GM04504 (cell line): ENCODE measurements at regions not wholly inside any gene's neighbourhood (a gene's known extent, or its start where the extent isn't known, plus 50 kb on each side); places are given as distances from the start of the nearest gene placed in this dataset.
A peak's percentile ranks its signal among the peaks of the same experiment; 100 is the strongest.

Experiments used
- DNase-seq: peaks from one replicate; pipeline ENCODE4 v3.0.0-alpha.2; 2012; ENCODE audit warnings: low read depth

- DNase-seq, result peak; percentile 35
These were observed 132.3 kb upstream of the RND3 start for GRCh38 chr2:150619607-150620330.

- no peak for DNase-seq
These were observed 130.9 kb upstream of the RND3 start for GRCh38 chr2:150618245-150618895.

- no peak for DNase-seq
These were observed 130.0 kb upstream of the RND3 start for GRCh38 chr2:150617351-150617978.

GRCh38 chr2:150612957-150613710 lies 125.7 kb upstream of the RND3 start:
- DNase-seq, result peak; percentile 35

GRCh38 chr2:150610670-150611279 lies 123.3 kb upstream of the RND3 start:
- peak; percentile 47 for DNase-seq

GRCh38 chr2:150609831-150610582 lies 122.5 kb upstream of the RND3 start:
- DNase-seq, result peak; percentile 98

- DNase-seq, result no peak
These were observed 120.9 kb upstream of the RND3 start for GRCh38 chr2:150608341-150608740.

GRCh38 chr2:150607390-150607811 lies 119.9 kb upstream of the RND3 start:
- DNase-seq, result peak; percentile 42

- DNase-seq, result no peak
These were observed 119.1 kb upstream of the RND3 start for GRCh38 chr2:150606380-150607060.

GRCh38 chr2:150605664-150606063 lies 118.2 kb upstream of the RND3 start:
- DNase-seq, result no peak

GRCh38 chr2:150601280-150602038 lies 114.0 kb upstream of the RND3 start:
- peak; percentile 56 for DNase-seq

GRCh38 chr2:150599889-150600288 lies 112.4 kb upstream of the RND3 start:
- DNase-seq, result no peak

GRCh38 chr2:150598383-150598782 lies 110.9 kb upstream of the RND3 start:
- DNase-seq, result no peak

GRCh38 chr2:150595803-150596470 lies 108.5 kb upstream of the RND3 start:
- DNase-seq, result peak; percentile 54

- no peak for DNase-seq
These were observed 106.8 kb upstream of the RND3 start for GRCh38 chr2:150594299-150594698.

- DNase-seq, result peak; percentile 53
These were observed 104.2 kb upstream of the RND3 start for GRCh38 chr2:150591496-150592285.

- no peak for DNase-seq
These were observed 102.2 kb upstream of the RND3 start for GRCh38 chr2:150589681-150590080.

- DNase-seq, result no peak
These were observed 101.0 kb upstream of the RND3 start for GRCh38 chr2:150588506-150588870.
